ENCODE measurements at regions not wholly inside any gene's neighbourhood (a gene's known extent, or its start where the extent isn't known, plus 50 kb on each side); places are given as distances from the start of the nearest gene placed in this dataset.

- DNase-seq (ENCODE audit: low read depth) (no peak), FAIRE-seq (no peak)
- H3K4me3 ChIP-seq (ENCODE audit: low read depth, low read length) = no peak overlapping the region
- no peaks in the 10 kb centered on the region for H3K27me3 ChIP-seq (ENCODE audit: control insufficient read depth, insufficient read depth, low read length)
- no peaks in the 10 kb centered on the region for H3K36me3 ChIP-seq (ENCODE audit: control insufficient read depth, insufficient read depth, low read length)
- TF ChIP-seq, protein P1, sequence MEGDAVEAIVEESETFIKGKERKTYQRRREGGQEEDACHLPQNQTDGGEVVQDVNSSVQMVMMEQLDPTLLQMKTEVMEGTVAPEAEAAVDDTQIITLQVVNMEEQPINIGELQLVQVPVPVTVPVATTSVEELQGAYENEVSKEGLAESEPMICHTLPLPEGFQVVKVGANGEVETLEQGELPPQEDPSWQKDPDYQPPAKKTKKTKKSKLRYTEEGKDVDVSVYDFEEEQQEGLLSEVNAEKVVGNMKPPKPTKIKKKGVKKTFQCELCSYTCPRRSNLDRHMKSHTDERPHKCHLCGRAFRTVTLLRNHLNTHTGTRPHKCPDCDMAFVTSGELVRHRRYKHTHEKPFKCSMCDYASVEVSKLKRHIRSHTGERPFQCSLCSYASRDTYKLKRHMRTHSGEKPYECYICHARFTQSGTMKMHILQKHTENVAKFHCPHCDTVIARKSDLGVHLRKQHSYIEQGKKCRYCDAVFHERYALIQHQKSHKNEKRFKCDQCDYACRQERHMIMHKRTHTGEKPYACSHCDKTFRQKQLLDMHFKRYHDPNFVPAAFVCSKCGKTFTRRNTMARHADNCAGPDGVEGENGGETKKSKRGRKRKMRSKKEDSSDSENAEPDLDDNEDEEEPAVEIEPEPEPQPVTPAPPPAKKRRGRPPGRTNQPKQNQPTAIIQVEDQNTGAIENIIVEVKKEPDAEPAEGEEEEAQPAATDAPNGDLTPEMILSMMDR (IDR thresholded peaks at IDR 0.05; ENCODE audit: insufficient read depth, low read length, severe bottlenecking) = no peak
Measured at GRCh38 chr22:49037701-49038245, 789.9 kb downstream of the BRD1 start.

GRCh38 chr22:49036513-49036912 is 791.2 kb downstream of the BRD1 start:
- DNase-seq (ENCODE audit: low read depth) (no peak), FAIRE-seq (no peak)
- Histone ChIP-seq H3K4me3 (ENCODE audit: low read depth, low read length) (no peak overlapping the region), H3K27me3 (ENCODE audit: control insufficient read depth, insufficient read depth, low read length) (no peaks in the 10 kb centered on the region), H3K36me3 (ENCODE audit: control insufficient read depth, insufficient read depth, low read length) (no peaks in the 10 kb centered on the region)
- TF ChIP-seq, protein P1 (IDR thresholded peaks at IDR 0.05; ENCODE audit: insufficient read depth, low read length, severe bottlenecking) = no peak

GRCh38 chr22:49035818-49036457 is 791.7 kb downstream of the BRD1 start:
- DNase-seq (ENCODE audit: low read depth) (no peak), FAIRE-seq (no peak)
- Histone ChIP-seq H3K4me3 (ENCODE audit: low read depth, low read length) (no peak overlapping the region), H3K27me3 (ENCODE audit: control insufficient read depth, insufficient read depth, low read length) (no peaks in the 10 kb centered on the region), H3K36me3 (ENCODE audit: control insufficient read depth, insufficient read depth, low read length) (no peaks in the 10 kb centered on the region)
- TF ChIP-seq, protein P1 (IDR thresholded peaks at IDR 0.05; ENCODE audit: insufficient read depth, low read length, severe bottlenecking) = no peak

DNA sequence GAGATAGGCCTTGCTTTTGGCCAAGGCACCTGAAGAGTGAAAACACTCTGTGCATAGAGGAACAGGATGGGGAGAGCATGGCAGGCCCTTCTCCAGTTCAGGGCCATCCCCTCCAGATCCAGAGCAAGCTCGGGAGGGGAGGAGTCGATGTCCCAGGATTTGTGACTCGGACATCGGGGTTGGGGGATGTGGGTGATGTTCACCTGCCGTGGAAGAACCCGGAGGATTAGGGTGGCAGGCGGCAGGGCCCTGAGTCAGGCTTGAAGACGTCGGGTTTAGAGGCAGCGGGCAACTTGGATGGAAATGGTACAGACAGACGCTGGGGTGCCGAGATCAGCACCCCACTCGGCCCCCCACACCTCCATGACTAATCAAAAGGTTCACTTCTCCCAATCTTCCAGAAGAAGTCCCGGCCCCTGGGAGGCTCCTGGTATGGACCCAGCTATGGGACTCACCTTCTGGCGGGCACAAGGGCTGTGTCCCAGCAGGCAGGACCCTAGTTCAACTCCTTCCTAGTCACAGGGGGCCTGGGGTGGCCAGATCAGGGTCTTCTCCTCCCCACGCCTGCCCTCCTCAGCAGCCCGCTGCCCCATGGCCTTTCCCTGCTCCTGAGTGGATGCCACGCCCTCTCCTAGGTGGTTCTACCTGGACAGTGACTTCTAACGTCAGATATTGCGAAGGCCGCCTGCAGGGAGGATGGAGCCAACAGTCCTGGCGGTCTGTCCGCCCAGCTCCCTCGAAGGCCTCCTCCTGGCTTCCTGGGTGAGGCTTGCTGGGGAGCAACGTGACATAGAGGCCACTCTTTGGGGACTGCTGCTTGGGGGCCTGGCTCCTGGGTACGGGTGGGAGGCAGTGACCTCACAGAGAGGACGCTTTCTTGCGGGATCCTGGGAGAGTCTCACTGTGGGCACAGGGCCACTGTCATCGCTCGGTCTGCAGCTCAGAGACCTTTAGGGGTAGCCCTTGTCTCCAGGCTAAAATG is 792.5 kb downstream of the BRD1 start:
- FAIRE-seq = no peak
- H3K27me3 ChIP-seq (ENCODE audit: control insufficient read depth, insufficient read depth, low read length) = no peaks in the 10 kb centered on the region
- TF ChIP-seq, protein P1 (IDR thresholded peaks at IDR 0.05; ENCODE audit: insufficient read depth, low read length, severe bottlenecking) = no peak
- DNase-seq (ENCODE audit: low read depth) = no peak
- H3K36me3 ChIP-seq (ENCODE audit: control insufficient read depth, insufficient read depth, low read length) = no peaks in the 10 kb centered on the region
- H3K4me3 ChIP-seq (ENCODE audit: low read depth, low read length) = no peak overlapping the region

DNA sequence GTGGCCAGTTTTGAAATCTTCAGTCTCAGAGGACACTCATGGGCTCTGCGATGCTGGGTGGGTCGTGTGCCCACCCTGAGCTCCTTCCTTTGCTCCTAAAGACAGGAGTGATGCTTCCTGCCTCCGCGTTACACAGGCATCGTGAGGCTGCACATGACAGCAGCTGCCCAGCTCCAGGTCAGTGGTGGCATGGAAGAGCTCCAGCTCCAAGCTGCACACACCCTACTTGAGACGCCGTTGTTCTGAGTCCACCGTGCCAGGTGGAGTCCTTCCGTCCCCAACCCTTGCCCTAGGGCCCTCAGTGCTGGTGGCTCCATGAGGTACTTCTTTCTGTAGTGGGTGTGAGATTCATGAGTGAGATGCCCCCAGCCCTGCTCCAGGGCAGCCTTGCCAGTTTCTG is 794.1 kb downstream of the BRD1 start:
- FAIRE-seq = no peak
- no peak for DNase-seq (ENCODE audit: low read depth)
- Histone ChIP-seq H3K36me3 (ENCODE audit: control insufficient read depth, insufficient read depth, low read length) (no peaks in the 10 kb centered on the region), H3K27me3 (ENCODE audit: control insufficient read depth, insufficient read depth, low read length) (no peaks in the 10 kb centered on the region), H3K4me3 (ENCODE audit: low read depth, low read length) (no peak overlapping the region)
- TF ChIP-seq, protein P1 (IDR thresholded peaks at IDR 0.05; ENCODE audit: insufficient read depth, low read length, severe bottlenecking) = no peak

All from bronchial epithelial cell (primary cell).